ENCODE measurements at regions not wholly inside any gene's neighbourhood (a gene's known extent, or its start where the extent isn't known, plus 50 kb on each side); places are given as distances from the start of the nearest gene placed in this dataset.

DNA sequence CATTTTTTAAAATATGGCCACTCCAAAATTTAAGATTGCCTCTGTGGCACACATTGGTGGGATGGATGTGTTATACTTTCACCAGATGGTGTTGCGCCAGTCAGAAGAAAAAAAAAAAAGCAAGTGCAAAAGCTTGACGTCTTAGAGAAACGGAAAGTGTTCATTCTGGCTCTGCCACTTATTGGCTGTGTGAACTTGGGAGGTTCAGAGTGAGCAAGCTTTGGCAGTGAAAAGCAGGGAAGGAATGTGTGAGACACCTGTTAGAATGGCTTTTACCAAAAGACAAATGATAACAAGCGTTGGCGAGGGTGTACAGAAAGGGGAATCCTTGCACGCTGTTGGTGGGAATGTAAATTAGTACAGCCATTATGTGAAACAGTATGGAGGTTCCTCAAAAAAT lies 298.0 kb downstream of the TMEM114 start:
- TF ChIP-seq, protein P1, sequence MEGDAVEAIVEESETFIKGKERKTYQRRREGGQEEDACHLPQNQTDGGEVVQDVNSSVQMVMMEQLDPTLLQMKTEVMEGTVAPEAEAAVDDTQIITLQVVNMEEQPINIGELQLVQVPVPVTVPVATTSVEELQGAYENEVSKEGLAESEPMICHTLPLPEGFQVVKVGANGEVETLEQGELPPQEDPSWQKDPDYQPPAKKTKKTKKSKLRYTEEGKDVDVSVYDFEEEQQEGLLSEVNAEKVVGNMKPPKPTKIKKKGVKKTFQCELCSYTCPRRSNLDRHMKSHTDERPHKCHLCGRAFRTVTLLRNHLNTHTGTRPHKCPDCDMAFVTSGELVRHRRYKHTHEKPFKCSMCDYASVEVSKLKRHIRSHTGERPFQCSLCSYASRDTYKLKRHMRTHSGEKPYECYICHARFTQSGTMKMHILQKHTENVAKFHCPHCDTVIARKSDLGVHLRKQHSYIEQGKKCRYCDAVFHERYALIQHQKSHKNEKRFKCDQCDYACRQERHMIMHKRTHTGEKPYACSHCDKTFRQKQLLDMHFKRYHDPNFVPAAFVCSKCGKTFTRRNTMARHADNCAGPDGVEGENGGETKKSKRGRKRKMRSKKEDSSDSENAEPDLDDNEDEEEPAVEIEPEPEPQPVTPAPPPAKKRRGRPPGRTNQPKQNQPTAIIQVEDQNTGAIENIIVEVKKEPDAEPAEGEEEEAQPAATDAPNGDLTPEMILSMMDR (IDR thresholded peaks at IDR 0.05; ENCODE audit: poor library complexity): no peak
- TF ChIP-seq EZH2 (IDR thresholded peaks at IDR 0.05; ENCODE audit: borderline replicate concordance): no peak
- TF ChIP-seq EZH2phosphoT487 (IDR thresholded peaks at IDR 0.05; ENCODE audit: low read depth, severe bottlenecking, unreplicated experiment): no peak
